ENCODE measurements at regions not wholly inside any gene's neighbourhood (a gene's known extent, or its start where the extent isn't known, plus 50 kb on each side); places are given as distances from the start of the nearest gene placed in this dataset.
"Not testable (repeated sequence)": the region's sequence is repeated elsewhere in the genome, so short reads cannot be mapped to it uniquely, and the experiment has no call there.

GRCh38 chr21:27033471-27033870 is 66.6 kb upstream of the ADAMTS5 start:
- Histone ChIP-seq H3K27me3 (no peaks in the 10 kb centered on the region), H3K36me3 (no peaks in the 10 kb centered on the region), H3K4me3 (no peak overlapping the region), H3K27ac (no peak overlapping the region), H3K4me1 (ENCODE audit: low read depth) (no peaks in the 10 kb centered on the region), H3K9me3 (ENCODE audit: low read depth) (no peaks in the 10 kb centered on the region)
- no peak for TF ChIP-seq CTCF (IDR thresholded peaks at IDR 0.05; ENCODE audit: low read depth, low read length)
- DNase-seq (ENCODE audit: low read depth in 1 of 2, low spot score in 1 of 2): no peak

GRCh38 chr21:27026501-27026900 is 59.6 kb upstream of the ADAMTS5 start:
- TF ChIP-seq CTCF (IDR thresholded peaks at IDR 0.05; ENCODE audit: low read depth, low read length): no peak
- Histone ChIP-seq H3K4me1 (ENCODE audit: low read depth) (no peaks in the 10 kb centered on the region), H3K27me3 (no peaks in the 10 kb centered on the region), H3K4me3 (no peak overlapping the region), H3K36me3 (no peaks in the 10 kb centered on the region), H3K9me3 (ENCODE audit: low read depth) (no peaks in the 10 kb centered on the region), H3K27ac (no peak overlapping the region)
- DNase-seq (ENCODE audit: low read depth in 1 of 2, low spot score in 1 of 2): no peak

GRCh38 chr21:27025708-27026107 is 58.8 kb upstream of the ADAMTS5 start:
- not testable (repeated sequence) for H3K27me3 ChIP-seq; H3K9me3 ChIP-seq (ENCODE audit: low read depth); DNase-seq (ENCODE audit: low read depth in 1 of 2, low spot score in 1 of 2); H3K4me3 ChIP-seq; H3K27ac ChIP-seq; H3K4me1 ChIP-seq (ENCODE audit: low read depth); H3K36me3 ChIP-seq

GRCh38 chr21:27024971-27025370 is 58.1 kb upstream of the ADAMTS5 start:
- no peak overlapping the region for H3K4me3 ChIP-seq
- H3K4me1 ChIP-seq (ENCODE audit: low read depth): no peaks in the 10 kb centered on the region
- H3K27me3 ChIP-seq: no peaks in the 10 kb centered on the region
- no peak for DNase-seq (ENCODE audit: low read depth in 1 of 2, low spot score in 1 of 2)
- H3K36me3 ChIP-seq: no peaks in the 10 kb centered on the region
- H3K9me3 ChIP-seq (ENCODE audit: low read depth): no peaks in the 10 kb centered on the region
- TF ChIP-seq CTCF (IDR thresholded peaks at IDR 0.05; ENCODE audit: low read depth, low read length): no peak
- no peak overlapping the region for H3K27ac ChIP-seq

GRCh38 chr21:27024301-27024700 is 57.4 kb upstream of the ADAMTS5 start:
- DNase-seq (ENCODE audit: low read depth in 1 of 2, low spot score in 1 of 2): peak in 1 of 2 donors; percentile 41
- no peaks in the 10 kb centered on the region for H3K27me3 ChIP-seq
- H3K36me3 ChIP-seq: no peaks in the 10 kb centered on the region
- no peak overlapping the region for H3K27ac ChIP-seq
- H3K4me3 ChIP-seq: no peak overlapping the region
- H3K4me1 ChIP-seq (ENCODE audit: low read depth): no peaks in the 10 kb centered on the region
- no peaks in the 10 kb centered on the region for H3K9me3 ChIP-seq (ENCODE audit: low read depth)
- no peak for TF ChIP-seq CTCF (IDR thresholded peaks at IDR 0.05; ENCODE audit: low read depth, low read length)

GRCh38 chr21:27023186-27023585 is 56.3 kb upstream of the ADAMTS5 start:
- no peak for TF ChIP-seq CTCF (IDR thresholded peaks at IDR 0.05; ENCODE audit: low read depth, low read length)
- Histone ChIP-seq H3K9me3 (ENCODE audit: low read depth) (no peaks in the 10 kb centered on the region), H3K27me3 (no peaks in the 10 kb centered on the region), H3K4me3 (no peak overlapping the region), H3K4me1 (ENCODE audit: low read depth) (no peaks in the 10 kb centered on the region), H3K27ac (no peak overlapping the region), H3K36me3 (no peaks in the 10 kb centered on the region)
- no peak for DNase-seq (ENCODE audit: low read depth in 1 of 2, low spot score in 1 of 2)
